ENCODE measurements at regions not wholly inside any gene's neighbourhood (a gene's known extent, or its start where the extent isn't known, plus 50 kb on each side); places are given as distances from the start of the nearest gene placed in this dataset.

- ATAC-seq (ENCODE audit: insufficient number of reproducible peaks, low FRiP score, low read depth), result no peak
- Histone ChIP-seq H3K9me3 (no peaks in the 10 kb centered on the region), H3K27me3 (replicated peaks; ENCODE audit: insufficient read depth) (no peaks in the 10 kb centered on the region), H3K4me1 (ENCODE audit: control insufficient read depth in 1 of 2, low read depth in 2 of 2) (no peaks in the 10 kb centered on the region), H3K27ac (no peak overlapping the region), H3K4me3 (no peak overlapping the region), H3K36me3 (no peaks in the 10 kb centered on the region)
- no peak for DNase-seq (ENCODE audit: low spot score)
- TF ChIP-seq CTCF (IDR thresholded peaks at IDR 0.05), result no peak
These were observed 73.6 kb upstream of the SELENOK start for GRCh38 chr3:53965291-53965690.

GRCh38 chr3:53957831-53958230 lies 66.2 kb upstream of the SELENOK start:
- no peaks in the 10 kb centered on the region for H3K27me3 ChIP-seq (replicated peaks; ENCODE audit: insufficient read depth)
- H3K36me3 ChIP-seq, result no peaks in the 10 kb centered on the region
- no peaks in the 10 kb centered on the region for H3K4me1 ChIP-seq (ENCODE audit: control insufficient read depth in 1 of 2, low read depth in 2 of 2)
- DNase-seq (ENCODE audit: low spot score) (no peak), ATAC-seq (ENCODE audit: insufficient number of reproducible peaks, low FRiP score, low read depth) (no peak)
- H3K9me3 ChIP-seq, result no peaks in the 10 kb centered on the region
- no peak for TF ChIP-seq CTCF (IDR thresholded peaks at IDR 0.05)
- H3K27ac ChIP-seq, result no peak overlapping the region
- H3K4me3 ChIP-seq, result no peak overlapping the region

- ATAC-seq (ENCODE audit: insufficient number of reproducible peaks, low FRiP score, low read depth), result no peak
- TF ChIP-seq CTCF (IDR thresholded peaks at IDR 0.05), result no peak
- H3K27me3 ChIP-seq (replicated peaks; ENCODE audit: insufficient read depth), result no peaks in the 10 kb centered on the region
- H3K4me1 ChIP-seq (ENCODE audit: control insufficient read depth in 1 of 2, low read depth in 2 of 2), result no peaks in the 10 kb centered on the region
- DNase-seq (ENCODE audit: low spot score), result no peak
- H3K4me3 ChIP-seq, result no peak overlapping the region
- no peak overlapping the region for H3K27ac ChIP-seq
- no peaks in the 10 kb centered on the region for H3K9me3 ChIP-seq
- H3K36me3 ChIP-seq, result no peaks in the 10 kb centered on the region
These were observed 64.9 kb upstream of the SELENOK start for GRCh38 chr3:53956586-53956985.

- Histone ChIP-seq H3K27ac (no peak overlapping the region), H3K4me3 (no peak overlapping the region), H3K27me3 (replicated peaks; ENCODE audit: insufficient read depth) (no peaks in the 10 kb centered on the region), H3K9me3 (peaks cover 8% of the 10 kb centered on the region), H3K4me1 (ENCODE audit: control insufficient read depth in 1 of 2, low read depth in 2 of 2) (no peaks in the 10 kb centered on the region), H3K36me3 (no peaks in the 10 kb centered on the region)
- TF ChIP-seq CTCF (IDR thresholded peaks at IDR 0.05), result no peak
- ATAC-seq (ENCODE audit: insufficient number of reproducible peaks, low FRiP score, low read depth) (no peak), DNase-seq (ENCODE audit: low spot score) (no peak)
These were observed 57.9 kb upstream of the SELENOK start for GRCh38 chr3:53949541-53949940.

- Histone ChIP-seq H3K9me3 (peaks cover 8% of the 10 kb centered on the region), H3K36me3 (no peaks in the 10 kb centered on the region), H3K27ac (no peak overlapping the region), H3K27me3 (replicated peaks; ENCODE audit: insufficient read depth) (no peaks in the 10 kb centered on the region), H3K4me3 (no peak overlapping the region), H3K4me1 (ENCODE audit: control insufficient read depth in 1 of 2, low read depth in 2 of 2) (no peaks in the 10 kb centered on the region)
- no peak for TF ChIP-seq CTCF (IDR thresholded peaks at IDR 0.05)
- ATAC-seq (ENCODE audit: insufficient number of reproducible peaks, low FRiP score, low read depth) (no peak), DNase-seq (ENCODE audit: low spot score) (no peak)
These were observed 56.5 kb upstream of the SELENOK start for GRCh38 chr3:53948174-53948573.
